K562 (cell line): ENCODE measurements at regions not wholly inside any gene's neighbourhood (a gene's known extent, or its start where the extent isn't known, plus 50 kb on each side); places are given as distances from the start of the nearest gene placed in this dataset.

Experiments
- ATAC-seq: fragments of 200-7000 bp; cut with Tn5 transposase; 3 replicates; pipeline ENCODE4 v1.9.1; 2020; ENCODE audit warnings: moderate library complexity
- BruUV-seq: library from RNA; stranded (reverse); fragments of 400-500 nt; replicated peaks from 2 replicates; lab custom pipeline; 2021; lab: Mats Ljungman, UMichigan
- CTCF ChIA-PET: fragments of 300-600 bp; formaldehyde crosslinking; extraction: SDS; loops from one replicate; lab custom pipeline; 2021; ENCODE audit warnings: low intra/inter-chr PET ratio; lab: Yijun Ruan, JAX
- POLR2A ChIA-PET: fragments of 300-600, 350-650 bp; sonication (Branson Sonifier 250); formaldehyde crosslinking; extraction: SDS; loops from one replicate; lab custom pipeline; 2021; ENCODE audit warnings: antibody characterized with exemption, inconsistent platforms; lab: Yijun Ruan, JAX
- DNase-seq, 4 experiments: peaks; one replicate each; pipeline versions ENCODE4 v3.0.0 to v3.0.0-alpha.2; 2011 to 2018; ENCODE audit warnings: low spot score in 3 of 4, mixed read lengths in 3 of 4; ENCODE audit errors: extremely low read depth in 1 of 4
- FAIRE-seq: peaks from 2 replicates; lab custom pipeline; 2011; peaks lifted over from hg19 to GRCh38; lab: Jason Lieb, UNC
- H2AFZ ChIP-seq: 2 replicates; pipeline ENCODE4 v1.6.0; 2011; ENCODE audit warnings: low read depth, low read length, control low read depth, inconsistent platforms
- H3K27ac ChIP-seq: fragments of 200-600 bp; 3 replicates; pipeline ENCODE4 v1.8.0; 2011; ENCODE audit warnings: low read depth, mild to moderate bottlenecking, control low read depth, inconsistent platforms, low read length, moderate library complexity, mixed read lengths; ENCODE audit errors: extremely low read depth
- H3K27me3 ChIP-seq, 2 experiments: fragments of 300-600 bp in 1 of 2; 2 replicates in 1 of 2; 3 replicates in 1 of 2; pipeline versions ENCODE4 v1.6.0 to v1.8.0; 2011; ENCODE audit warnings: inconsistent platforms in 2 of 2, low read length in 2 of 2, mild to moderate bottlenecking in 1 of 2, mixed read lengths in 1 of 2, moderate library complexity in 1 of 2; ENCODE audit not compliant: control insufficient read depth in 2 of 2, insufficient read depth in 2 of 2
- H3K36me3 ChIP-seq: fragments of 300-600 bp; 3 replicates; pipeline ENCODE4 v1.8.0; 2011; ENCODE audit warnings: mild to moderate bottlenecking, low read length, inconsistent platforms; ENCODE audit not compliant: control insufficient read depth, insufficient read depth
- H3K4me1 ChIP-seq, 2 experiments: fragments of 200-600 bp in 1 of 2; replicated peaks in 1 of 2; 2 replicates in 1 of 2; 3 replicates in 1 of 2; pipeline versions ENCODE4 v1.5.1 to v1.8.0; 2011; ENCODE audit warnings: inconsistent platforms in 2 of 2, low read length in 2 of 2, mild to moderate bottlenecking in 1 of 2, mixed read lengths in 1 of 2, moderate library complexity in 1 of 2; ENCODE audit not compliant: control insufficient read depth in 2 of 2, insufficient read depth in 2 of 2
- H3K4me2 ChIP-seq: 2 replicates; pipeline ENCODE4 v1.6.1; 2011; ENCODE audit warnings: low read length, control low read depth, inconsistent platforms, mixed read lengths; ENCODE audit not compliant: insufficient read depth
- H3K4me3 ChIP-seq: fragments of 200-600 bp; sonication (generic), shearing (Covaris generic); 2 replicates; pipeline ENCODE4 v1.5.1; 2016; ENCODE audit warnings: control low read depth, inconsistent platforms
- H3K79me2 ChIP-seq: fragments of 200-600 bp; 3 replicates; pipeline ENCODE4 v1.8.0; 2011; ENCODE audit warnings: low read length, inconsistent platforms; ENCODE audit not compliant: control insufficient read depth, insufficient read depth
- H3K9ac ChIP-seq, 2 experiments: 2 replicates each; pipeline versions ENCODE4 v1.6.0 to v1.6.1; 2011; ENCODE audit warnings: low read depth in 2 of 2, low read length in 2 of 2, control low read depth in 1 of 2, inconsistent platforms in 1 of 2, mild to moderate bottlenecking in 1 of 2, mixed read lengths in 1 of 2; ENCODE audit not compliant: insufficient read depth in 1 of 2
- H3K9me1 ChIP-seq: one replicate; pipeline ENCODE4 v1.6.0; 2011; ENCODE audit warnings: inconsistent platforms, mild to moderate bottlenecking, low read length, moderate library complexity; ENCODE audit not compliant: control insufficient read depth, insufficient read depth
- H3K9me3 ChIP-seq: replicated peaks from 2 replicates; pipeline ENCODE4 v1.5.1; 2011; ENCODE audit warnings: low read depth, low read length, inconsistent platforms; ENCODE audit not compliant: control insufficient read depth, insufficient read depth
- H4K20me1 ChIP-seq: replicated peaks from 2 replicates; pipeline ENCODE4 v1.6.1; 2011; ENCODE audit warnings: low read length, inconsistent platforms, mixed read lengths; ENCODE audit not compliant: control insufficient read depth, insufficient read depth
- ATF7 ChIP-seq: fragments of 450-650 bp; IDR thresholded peaks from 2 replicates; pipeline ENCODE4 v1.7.1; 2014; ENCODE audit warnings: mild to moderate bottlenecking, moderate library complexity
- EHMT2 ChIP-seq: fragments of 450-650 bp; IDR thresholded peaks from 2 replicates; pipeline ENCODE4 v1.6.1; 2018; ENCODE audit warnings: antibody characterized with exemption
- ELF2 ChIP-seq: fragments of 250-450 bp; sonication (Bioruptor Pico); IDR thresholded peaks from 2 replicates; pipeline ENCODE4 v1.5.0; 2021; ENCODE audit warnings: mild to moderate bottlenecking
- HDGF ChIP-seq: fragments of 450-650 bp; IDR thresholded peaks from 2 replicates; pipeline ENCODE4 v1.6.1; 2016
- HEY1 ChIP-seq: fragments of 250-450 bp; sonication (Bioruptor Pico); IDR thresholded peaks from 2 replicates; pipeline ENCODE4 v1.5.0; 2020; ENCODE audit warnings: mild to moderate bottlenecking, moderate library complexity, borderline replicate concordance
- KHSRP ChIP-seq: fragments of 450-650 bp; IDR thresholded peaks from 2 replicates; pipeline ENCODE4 v1.6.1; 2017
- MED1 ChIP-seq: sonication (generic); formaldehyde crosslinking; IDR thresholded peaks from 2 replicates; pipeline ENCODE4 v1.8.1; 2023; ENCODE audit warnings: missing genetic modification reagents, borderline replicate concordance
- NCOA2 ChIP-seq, 2 experiments: fragments of 450-650 bp; IDR thresholded peaks; 2 replicates each; pipeline ENCODE4 v1.6.1; 2018; ENCODE audit warnings: mild to moderate bottlenecking in 2 of 2, moderate library complexity in 1 of 2; ENCODE audit not compliant: partially characterized antibody in 2 of 2
- POLR2H ChIP-seq: IDR thresholded peaks from 2 replicates; pipeline ENCODE4 v1.6.1; 2016; ENCODE audit warnings: missing genetic modification characterization, low read depth, mild to moderate bottlenecking, control low read depth, missing compliant biosample characterization, moderate library complexity
- SRSF3 ChIP-seq: fragments of 200-400 bp; formaldehyde crosslinking; IDR thresholded peaks from 2 replicates; pipeline ENCODE4 v1.6.1; 2016; ENCODE audit warnings: mild to moderate bottlenecking, low read length, moderate library complexity; ENCODE audit not compliant: insufficient read depth
- ZNF143 ChIP-seq: sonication (generic); formaldehyde crosslinking; IDR thresholded peaks from 2 replicates; pipeline ENCODE4 v1.9.0; 2022; ENCODE audit warnings: mild to moderate bottlenecking, missing genetic modification reagents
- ZNF217 ChIP-seq: sonication (generic); formaldehyde crosslinking; IDR thresholded peaks from 2 replicates; pipeline ENCODE4 v1.8.0; 2022; ENCODE audit warnings: mild to moderate bottlenecking, missing genetic modification reagents
- ZNF699 ChIP-seq: fragments of 250-450 bp; sonication (Bioruptor Pico); IDR thresholded peaks from 2 replicates; pipeline ENCODE4 v1.8.0; 2021; ENCODE audit warnings: mild to moderate bottlenecking, moderate library complexity; ENCODE audit not compliant: insufficient replicate concordance
- WGBS: fragments of 100-300 bp; shearing (Covaris generic); methylation state at CpG from one replicate; pipeline ENCODE4 v1.1.6; 2016; ENCODE audit warnings: low coverage, mixed read lengths; ENCODE audit not compliant: insufficient coverage; ENCODE audit errors: missing lambda C conversion rate; 5-methylcytosine and 5-hydroxymethylcytosine counted together
- in situ Hi-C: fragments of 300-500 bp; cut with MboI; formaldehyde crosslinking; loops from 4 replicates; pipeline ENCODE4 v1.15.0; 2018; ENCODE audit warnings: inconsistent platforms, mixed read lengths
- intact Hi-C: fragments of 100-400 bp; cut with micrococcal nuclease; formaldehyde crosslinking; loops from 2 replicates; pipeline ENCODE4 v1.14.2; 2022
- TF ChIP-seq, protein P1 (sequence below): fragments of 450-650 bp; IDR thresholded peaks from 2 replicates; pipeline ENCODE4 v1.7.0; 2016; ENCODE audit warnings: borderline replicate concordance
- TF ChIP-seq, protein P2 (sequence below): fragments of 250-450 bp; sonication (Bioruptor Pico); IDR thresholded peaks from 2 replicates; pipeline ENCODE4 v1.4.0; 2020; ENCODE audit warnings: mild to moderate bottlenecking, moderate library complexity, borderline replicate concordance

DNA sequence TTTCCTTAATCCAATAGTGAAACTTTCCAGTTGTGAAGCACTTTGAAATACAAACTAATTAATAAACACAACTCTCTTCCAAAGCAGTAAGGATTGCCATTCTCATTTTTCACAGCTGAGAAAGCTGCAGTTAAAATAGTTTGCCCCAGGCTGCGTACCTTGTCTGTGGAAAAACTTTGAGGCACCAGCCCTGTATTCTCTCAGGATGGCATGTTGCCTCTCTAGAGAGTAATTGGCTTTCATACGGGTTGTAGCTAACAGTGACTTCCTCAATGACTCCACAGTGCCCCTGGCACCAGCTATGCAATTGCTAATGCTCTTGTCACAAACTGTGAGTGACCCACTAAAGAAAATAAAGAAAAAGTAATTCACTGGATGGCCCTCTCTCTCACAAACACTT lies 345.7 kb downstream of the MTX2 start:
- Histone ChIP-seq H3K9ac (no peak overlapping the region), H2AFZ (no peak overlapping the region), H3K9me3 (no peaks in the 10 kb centered on the region), H3K4me1 (no peaks in the 10 kb centered on the region; a peak in 1 of 5 replicates), H3K79me2 (no peaks in the 10 kb centered on the region), H3K27ac (no peak overlapping the region), H3K27me3 (peaks cover 0 to 8% of the 10 kb centered on the region in 2 experiments; a peak in 2 of 5 replicates), H3K4me2 (no peak overlapping the region), H3K36me3 (no peaks in the 10 kb centered on the region), H3K9me1 (no peaks in the 10 kb centered on the region), H3K4me3 (no peak overlapping the region), H4K20me1 (no peaks in the 10 kb centered on the region)
- POLR2A ChIA-PET, result no interaction called here
- 0% methylated on average over 2 of the region's 2 CpGs for WGBS
- intact Hi-C loops (no loop called here), in situ Hi-C loops (no loop called here)
- ATAC-seq (no peak), DNase-seq (no peak), FAIRE-seq (no peak)
- CTCF ChIA-PET, result no interaction called here
- no TSS peak for BruUV-seq
- TF ChIP-seq KHSRP, result no peak
- TF ChIP-seq MED1 (CRISPR knock-in tag), result no peak
- TF ChIP-seq NCOA2 (IDR thresholded peaks at IDR 0.05; ENCODE audit: partially characterized antibody in 2 of 2), result no peak
- TF ChIP-seq ZNF217 (CRISPR knock-in tag), result no peak
- no peak for TF ChIP-seq POLR2H (tag)
- TF ChIP-seq, protein P1, sequence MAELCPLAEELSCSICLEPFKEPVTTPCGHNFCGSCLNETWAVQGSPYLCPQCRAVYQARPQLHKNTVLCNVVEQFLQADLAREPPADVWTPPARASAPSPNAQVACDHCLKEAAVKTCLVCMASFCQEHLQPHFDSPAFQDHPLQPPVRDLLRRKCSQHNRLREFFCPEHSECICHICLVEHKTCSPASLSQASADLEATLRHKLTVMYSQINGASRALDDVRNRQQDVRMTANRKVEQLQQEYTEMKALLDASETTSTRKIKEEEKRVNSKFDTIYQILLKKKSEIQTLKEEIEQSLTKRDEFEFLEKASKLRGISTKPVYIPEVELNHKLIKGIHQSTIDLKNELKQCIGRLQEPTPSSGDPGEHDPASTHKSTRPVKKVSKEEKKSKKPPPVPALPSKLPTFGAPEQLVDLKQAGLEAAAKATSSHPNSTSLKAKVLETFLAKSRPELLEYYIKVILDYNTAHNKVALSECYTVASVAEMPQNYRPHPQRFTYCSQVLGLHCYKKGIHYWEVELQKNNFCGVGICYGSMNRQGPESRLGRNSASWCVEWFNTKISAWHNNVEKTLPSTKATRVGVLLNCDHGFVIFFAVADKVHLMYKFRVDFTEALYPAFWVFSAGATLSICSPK, result no peak
- TF ChIP-seq ZNF143 (CRISPR knock-in tag), result no peak
- TF ChIP-seq HEY1 (CRISPR knock-in tag), result no peak
- no peak for TF ChIP-seq HDGF
- TF ChIP-seq ELF2, result no peak
- TF ChIP-seq ATF7, result no peak
- TF ChIP-seq SRSF3, result no peak
- TF ChIP-seq, protein P2, sequence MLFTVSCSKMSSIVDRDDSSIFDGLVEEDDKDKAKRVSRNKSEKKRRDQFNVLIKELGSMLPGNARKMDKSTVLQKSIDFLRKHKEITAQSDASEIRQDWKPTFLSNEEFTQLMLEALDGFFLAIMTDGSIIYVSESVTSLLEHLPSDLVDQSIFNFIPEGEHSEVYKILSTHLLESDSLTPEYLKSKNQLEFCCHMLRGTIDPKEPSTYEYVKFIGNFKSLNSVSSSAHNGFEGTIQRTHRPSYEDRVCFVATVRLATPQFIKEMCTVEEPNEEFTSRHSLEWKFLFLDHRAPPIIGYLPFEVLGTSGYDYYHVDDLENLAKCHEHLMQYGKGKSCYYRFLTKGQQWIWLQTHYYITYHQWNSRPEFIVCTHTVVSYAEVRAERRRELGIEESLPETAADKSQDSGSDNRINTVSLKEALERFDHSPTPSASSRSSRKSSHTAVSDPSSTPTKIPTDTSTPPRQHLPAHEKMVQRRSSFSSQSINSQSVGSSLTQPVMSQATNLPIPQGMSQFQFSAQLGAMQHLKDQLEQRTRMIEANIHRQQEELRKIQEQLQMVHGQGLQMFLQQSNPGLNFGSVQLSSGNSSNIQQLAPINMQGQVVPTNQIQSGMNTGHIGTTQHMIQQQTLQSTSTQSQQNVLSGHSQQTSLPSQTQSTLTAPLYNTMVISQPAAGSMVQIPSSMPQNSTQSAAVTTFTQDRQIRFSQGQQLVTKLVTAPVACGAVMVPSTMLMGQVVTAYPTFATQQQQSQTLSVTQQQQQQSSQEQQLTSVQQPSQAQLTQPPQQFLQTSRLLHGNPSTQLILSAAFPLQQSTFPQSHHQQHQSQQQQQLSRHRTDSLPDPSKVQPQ (CRISPR knock-in tag), result no peak
- TF ChIP-seq ZNF699 (CRISPR knock-in tag), result no peak
- TF ChIP-seq EHMT2, result no peak
